HG02981 (cell line): ENCODE measurements at regions not wholly inside any gene's neighbourhood (a gene's known extent, or its start where the extent isn't known, plus 50 kb on each side); places are given as distances from the start of the nearest gene placed in this dataset.

Experiments used
- ATAC-seq: cut with Tn5 transposase; IDR thresholded peaks from one replicate; pipeline ENCODE4 v1.9.1; 2021; ENCODE audit warnings: mild to moderate bottlenecking, moderate library complexity; ENCODE audit not compliant: unreplicated experiment

- no peak for ATAC-seq
Measured at GRCh38 chr14:81829447-81829846, 295.8 kb upstream of the SEL1L start.

- no peak for ATAC-seq
Measured at GRCh38 chr14:81831128-81831820, 297.6 kb upstream of the SEL1L start.

GRCh38 chr14:81834308-81834707, 300.7 kb upstream of the SEL1L start:
- no peak for ATAC-seq

- ATAC-seq: no peak
Measured at GRCh38 chr14:81837304-81837703, 303.7 kb upstream of the SEL1L start.

- no peak for ATAC-seq
Measured at GRCh38 chr14:81839056-81839455, 305.4 kb upstream of the SEL1L start.

- no peak for ATAC-seq
Measured at GRCh38 chr14:81841346-81841745, 307.7 kb upstream of the SEL1L start.

GRCh38 chr14:81849714-81850113, 316.1 kb upstream of the SEL1L start:
- ATAC-seq: no peak

GRCh38 chr14:81855007-81855406, 321.4 kb upstream of the SEL1L start:
- no peak for ATAC-seq

- no peak for ATAC-seq
Measured at GRCh38 chr14:81859046-81859445, 325.4 kb upstream of the SEL1L start.

- ATAC-seq: no peak
Measured at GRCh38 chr14:81868172-81868571, 334.5 kb upstream of the SEL1L start.

- ATAC-seq: no peak
Measured at GRCh38 chr14:81871706-81872105, 338.1 kb upstream of the SEL1L start.

GRCh38 chr14:81884382-81884781, 350.7 kb upstream of the SEL1L start:
- no peak for ATAC-seq

- no peak for ATAC-seq
Measured at GRCh38 chr14:81886588-81886987, 352.9 kb upstream of the SEL1L start.

- no peak for ATAC-seq
Measured at GRCh38 chr14:81889529-81889928, 355.9 kb upstream of the SEL1L start.

- no peak for ATAC-seq
Measured at GRCh38 chr14:81890020-81890419, 356.4 kb upstream of the SEL1L start.

GRCh38 chr14:81903477-81903876, 369.8 kb upstream of the SEL1L start:
- ATAC-seq: no peak

- ATAC-seq: no peak
Measured at GRCh38 chr14:81927070-81927469, 393.4 kb upstream of the SEL1L start.

GRCh38 chr14:81931828-81932227, 398.2 kb upstream of the SEL1L start:
- ATAC-seq: no peak

- no peak for ATAC-seq
Measured at GRCh38 chr14:81936348-81936747, 402.7 kb upstream of the SEL1L start.

GRCh38 chr14:81936902-81937301, 403.2 kb upstream of the SEL1L start:
- no peak for ATAC-seq

- no peak for ATAC-seq
Measured at GRCh38 chr14:81938341-81938740, 404.7 kb upstream of the SEL1L start.

GRCh38 chr14:81940651-81941050, 407.0 kb upstream of the SEL1L start:
- no peak for ATAC-seq

GRCh38 chr14:81942071-81942470, 408.4 kb upstream of the SEL1L start:
- no peak for ATAC-seq
